NOMO-1 treated with dmso at 0.1 percent for 144 hours (cell line): ENCODE measurements at regions not wholly inside any gene's neighbourhood (a gene's known extent, or its start where the extent isn't known, plus 50 kb on each side); places are given as distances from the start of the nearest gene placed in this dataset.

Experiments used
- DNase-seq: peaks from one replicate; lab custom pipeline; 2025; ENCODE audit not compliant: unreplicated experiment; lab: John Stamatoyannopoulos, UW

- no peak for DNase-seq
Observed at GRCh38 chr1:201741763-201742342, 87.1 kb upstream of the IPO9 start.

DNA sequence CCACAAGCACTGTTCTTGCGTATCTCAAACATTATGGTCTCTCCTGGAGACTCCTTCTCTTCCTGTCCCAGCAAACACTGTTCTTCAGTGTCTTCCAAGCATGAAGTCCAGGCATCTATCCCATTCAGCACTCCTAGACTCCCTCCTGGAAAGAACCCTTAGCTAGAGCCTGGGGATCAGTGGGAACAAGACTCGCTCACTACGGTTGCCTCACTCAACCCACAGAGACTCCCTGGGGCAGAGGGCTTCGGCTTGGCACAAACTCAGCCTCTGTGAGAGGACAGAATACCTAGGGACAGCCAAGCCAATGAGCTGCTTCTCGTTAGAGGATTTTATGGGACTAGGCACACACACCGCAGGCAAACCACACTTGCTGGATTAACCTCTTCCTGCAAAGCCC, 86.5 kb upstream of the IPO9 start:
- no peak for DNase-seq

GRCh38 chr1:201742955-201743805, 85.8 kb upstream of the IPO9 start:
- DNase-seq: no peak

DNA sequence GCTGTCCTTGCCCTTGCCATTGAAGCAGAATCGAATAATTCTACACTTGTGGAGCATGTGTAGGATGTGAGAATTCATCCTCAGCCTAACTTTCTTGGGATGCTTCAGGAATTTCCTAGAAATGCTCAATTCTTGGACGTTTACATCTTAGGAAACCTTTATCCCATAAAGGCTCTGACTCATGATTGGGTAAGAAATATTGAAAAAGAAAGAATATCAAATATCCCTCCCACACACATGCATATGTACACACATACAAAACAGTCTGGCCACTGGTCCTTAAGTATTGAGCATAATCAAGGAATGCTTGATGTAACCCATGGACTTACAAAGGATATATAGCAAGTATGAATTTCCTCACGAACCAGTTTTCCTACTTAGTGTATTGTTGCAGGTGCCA, 83.9 kb upstream of the IPO9 start:
- DNase-seq: no peak

DNA sequence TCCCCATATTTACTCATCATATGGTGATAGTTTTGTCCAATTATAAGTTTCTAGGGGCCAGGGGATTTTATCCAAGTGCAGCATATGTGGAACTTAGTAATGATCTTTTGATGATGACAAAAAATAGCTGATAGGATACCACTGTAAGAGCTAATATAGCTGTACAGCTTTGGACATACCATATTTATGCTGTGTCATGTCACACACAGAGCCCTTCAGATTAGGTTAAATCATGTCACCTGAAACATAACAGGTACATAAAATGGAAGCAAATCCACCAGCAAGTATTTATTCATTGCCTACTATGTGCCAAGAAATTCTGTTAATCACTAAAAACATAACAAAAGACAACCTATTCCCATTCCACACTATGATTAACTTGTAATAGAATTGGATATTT, 82.8 kb upstream of the IPO9 start:
- DNase-seq: no peak

DNA sequence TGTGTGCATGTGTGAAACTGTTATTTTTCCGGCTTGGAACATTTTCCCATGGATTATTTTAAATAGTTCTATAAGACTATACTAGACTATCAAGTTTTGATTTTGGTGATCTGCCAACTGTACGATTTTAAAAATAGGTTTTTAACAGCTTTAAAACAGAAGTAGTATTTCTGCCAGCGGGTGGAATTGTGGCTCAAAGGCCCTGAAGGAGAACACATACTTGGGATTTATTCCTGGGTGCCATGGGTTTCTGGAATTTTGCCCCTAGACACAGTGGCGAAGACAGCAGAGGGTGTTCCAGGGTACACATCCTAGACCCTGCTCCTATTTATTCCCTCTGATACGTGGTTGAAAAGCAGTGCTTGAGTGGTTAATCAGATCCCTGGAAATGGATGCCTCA, 81.7 kb upstream of the IPO9 start:
- no peak for DNase-seq

GRCh38 chr1:201748335-201748734, 80.6 kb upstream of the IPO9 start:
- DNase-seq: no peak

DNA sequence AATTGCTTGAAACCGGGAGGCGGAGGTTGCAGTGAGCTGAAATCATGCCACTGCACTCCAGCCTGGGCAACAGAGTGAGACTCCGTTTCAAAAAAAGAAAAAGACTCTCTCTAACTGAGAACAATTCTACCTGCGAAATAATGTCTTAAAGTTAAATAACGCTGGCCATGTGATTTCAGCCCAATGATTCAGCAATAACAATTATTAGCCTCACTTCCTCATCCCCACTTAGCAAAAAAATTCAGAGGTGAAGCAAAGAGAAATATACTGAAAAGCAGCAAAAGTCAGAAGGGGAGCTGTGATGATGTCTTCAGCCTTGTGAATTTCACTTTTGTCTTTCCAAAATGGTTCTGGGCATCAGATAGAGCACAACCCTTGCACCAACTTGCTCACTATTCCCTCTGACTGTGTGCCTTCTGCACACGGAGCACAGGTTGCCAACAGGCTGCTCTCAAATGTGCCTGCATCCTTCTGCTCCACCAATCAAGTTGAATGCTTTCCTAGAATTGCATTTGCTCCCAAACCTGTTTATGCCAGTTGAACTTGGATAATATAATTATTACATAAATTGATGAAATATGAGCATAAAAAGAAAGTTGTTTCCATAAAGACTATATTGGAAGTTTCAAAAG, 79.8 kb upstream of the IPO9 start:
- DNase-seq: no peak

- no peak for DNase-seq
Observed at GRCh38 chr1:201750120-201750519, 78.8 kb upstream of the IPO9 start.

GRCh38 chr1:201750934-201751333, 78.0 kb upstream of the IPO9 start:
- no peak for DNase-seq

DNA sequence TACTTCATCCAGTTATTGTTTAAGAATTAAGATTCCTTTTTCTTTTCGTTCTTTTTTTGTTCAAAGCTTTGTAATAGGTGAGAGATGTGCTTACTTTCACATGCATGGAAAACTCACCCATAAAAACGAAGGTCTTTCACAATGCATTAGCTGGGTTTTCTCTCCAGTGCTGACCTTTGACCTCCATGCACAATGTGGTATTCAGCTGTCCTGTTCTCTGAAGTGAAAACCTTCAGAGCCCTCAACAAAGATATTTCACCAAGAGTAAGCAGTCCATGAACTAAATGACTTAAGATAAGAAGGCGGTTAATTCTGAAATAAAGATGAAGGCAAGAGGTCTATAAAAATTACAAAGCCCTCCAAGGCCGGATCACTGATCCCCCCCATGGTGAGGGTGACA, 77.1 kb upstream of the IPO9 start:
- no peak for DNase-seq

GRCh38 chr1:201752333-201752732, 76.6 kb upstream of the IPO9 start:
- no peak for DNase-seq

DNA sequence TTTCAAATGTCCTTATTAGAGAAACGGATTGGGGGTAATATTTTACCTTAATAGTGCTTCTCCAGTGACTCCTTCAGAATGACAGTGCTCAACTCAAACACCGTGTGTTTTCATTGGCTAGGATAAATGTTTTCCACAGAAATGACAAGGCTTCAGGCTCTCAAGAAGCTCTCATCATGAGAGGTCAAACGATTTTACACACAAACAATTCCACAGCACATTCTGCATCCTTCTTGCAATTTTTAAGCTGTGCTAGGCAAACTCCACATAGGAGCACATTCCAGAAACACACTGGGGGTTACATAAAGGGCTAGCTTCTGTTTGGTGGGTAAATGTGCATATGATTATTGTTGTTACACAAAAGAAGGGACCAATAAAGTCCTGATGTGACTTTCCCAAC, 75.5 kb upstream of the IPO9 start:
- no peak for DNase-seq

DNA sequence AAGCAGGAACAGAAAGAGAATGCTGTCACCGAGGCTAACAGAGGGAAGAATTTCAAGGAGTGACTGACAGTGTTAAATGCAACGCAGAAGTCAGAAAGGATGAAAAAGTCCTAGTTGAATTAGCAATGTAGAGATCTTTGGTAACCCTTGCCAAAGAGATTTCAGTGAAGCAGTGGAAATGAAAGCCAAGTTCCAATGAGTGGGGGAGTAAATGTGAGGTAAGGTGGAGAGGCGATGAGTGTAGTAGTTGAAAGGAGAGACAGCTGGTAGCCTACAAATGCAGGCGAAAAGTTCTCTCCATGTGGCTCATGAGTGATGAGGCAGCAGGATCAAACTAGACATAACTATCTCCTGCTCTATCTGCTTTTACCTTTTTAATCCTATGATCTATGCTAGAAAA, 74.6 kb upstream of the IPO9 start:
- no peak for DNase-seq

GRCh38 chr1:201755200-201755599, 73.8 kb upstream of the IPO9 start:
- DNase-seq: no peak

GRCh38 chr1:201756406-201756805, 72.6 kb upstream of the IPO9 start:
- DNase-seq: no peak

DNA sequence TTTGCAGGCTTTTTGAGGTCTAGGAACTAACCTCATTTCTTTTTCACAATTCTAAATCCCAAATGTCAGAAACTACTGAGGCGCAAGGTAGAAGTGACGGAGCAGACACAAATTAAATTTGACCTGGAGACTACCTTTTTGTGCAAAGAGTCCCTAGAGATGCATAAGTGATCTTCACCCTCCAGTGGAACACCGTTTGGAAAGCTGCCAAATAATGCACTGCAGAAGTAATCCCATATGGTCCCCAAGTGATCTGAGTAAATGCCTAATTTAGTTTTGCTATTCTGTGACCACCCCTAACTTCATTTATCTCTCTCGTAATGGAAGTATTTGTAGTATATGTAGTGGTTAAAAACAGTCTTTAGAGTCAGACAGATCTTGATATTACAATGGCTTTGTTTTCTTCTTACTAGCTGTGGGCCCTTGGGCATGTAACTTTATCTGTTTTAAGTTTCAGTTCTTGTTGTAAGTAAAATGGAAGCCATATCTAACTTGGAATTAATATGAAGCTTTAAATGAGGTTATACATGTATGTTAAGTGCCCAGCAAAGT, 70.4 kb upstream of the IPO9 start:
- DNase-seq: no peak

DNA sequence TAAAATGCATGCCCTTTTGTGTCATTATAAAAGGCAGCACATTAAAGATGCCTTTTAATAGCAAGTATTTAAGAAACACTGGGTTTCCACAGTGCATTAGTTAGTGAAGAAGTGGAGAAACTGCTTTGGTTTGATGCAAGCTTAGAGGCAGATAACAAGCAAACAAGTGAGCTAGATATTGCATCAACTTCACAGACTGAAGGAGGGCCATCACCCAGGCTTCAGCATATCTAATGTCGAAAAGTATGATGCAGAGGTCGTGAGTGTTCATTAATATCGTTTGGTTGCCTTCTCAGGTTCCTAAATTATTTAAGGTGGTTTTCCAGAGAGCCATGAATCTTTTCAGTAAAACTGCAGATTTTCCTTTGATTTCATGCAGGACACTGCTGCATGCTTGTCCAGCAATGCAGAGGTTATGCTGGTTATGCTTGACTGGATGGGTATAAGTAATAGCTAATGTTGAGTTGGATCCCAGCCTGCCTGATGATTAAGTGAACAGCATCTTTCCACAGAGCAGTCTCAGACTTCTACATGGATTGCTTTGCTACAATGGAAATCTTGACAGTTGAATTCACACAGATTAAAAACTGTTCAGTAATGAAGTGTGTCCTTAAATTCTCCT, 69.7 kb upstream of the IPO9 start:
- DNase-seq: no peak

- no peak for DNase-seq
Observed at GRCh38 chr1:201760516-201760915, 68.4 kb upstream of the IPO9 start.

- DNase-seq: no peak
Observed at GRCh38 chr1:201761178-201761577, 67.8 kb upstream of the IPO9 start.

GRCh38 chr1:201761871-201762270, 67.1 kb upstream of the IPO9 start:
- DNase-seq: no peak

- DNase-seq: no peak
Observed at GRCh38 chr1:201762381-201762780, 66.6 kb upstream of the IPO9 start.
